Panc1 (cell line): ENCODE measurements at regions not wholly inside any gene's neighbourhood (a gene's known extent, or its start where the extent isn't known, plus 50 kb on each side); places are given as distances from the start of the nearest gene placed in this dataset.

Experiments
- ATAC-seq: fragments of 200-7000 bp; cut with Tn5 transposase; 2 replicates; pipeline ENCODE4 v1.9.1; 2020; ENCODE audit warnings: mild to moderate bottlenecking, moderate library complexity
- BruUV-seq: library from RNA; stranded (reverse); fragments of 400-500 nt; replicated peaks from 2 replicates; lab custom pipeline; 2021; lab: Mats Ljungman, UMichigan
- CTCF ChIA-PET: fragments of 300-600 bp; sonication (Branson Sonifier 250); formaldehyde crosslinking; loops from one replicate; lab custom pipeline; 2022; ENCODE audit warnings: antibody characterized with exemption; lab: Charles Lee
- POLR2A ChIA-PET: fragments of 300-600 bp; sonication (Branson Sonifier 250); formaldehyde crosslinking; loops from one replicate; lab custom pipeline; 2022; ENCODE audit warnings: antibody characterized with exemption; lab: Charles Lee
- DNase-seq: peaks from one replicate; pipeline ENCODE4 v3.0.0-alpha.2; 2010; ENCODE audit warnings: low read depth, low spot score
- H3K27ac ChIP-seq: 2 replicates; pipeline ENCODE4 v1.5.1; 2011; ENCODE audit warnings: mild to moderate bottlenecking, low read length, inconsistent platforms
- H3K27me3 ChIP-seq: fragments of 200-500 bp; sonication (Bioruptor generic); 2 replicates; pipeline ENCODE4 v1.6.0; 2014; ENCODE audit warnings: low read length, inconsistent platforms; ENCODE audit not compliant: control insufficient read depth, insufficient read depth
- H3K36me3 ChIP-seq: fragments of 200-500 bp; sonication (Bioruptor generic); 2 replicates; pipeline ENCODE4 v1.5.1; 2014; ENCODE audit warnings: inconsistent platforms, mild to moderate bottlenecking, low read length, moderate library complexity; ENCODE audit not compliant: control insufficient read depth, insufficient read depth
- H3K4me1 ChIP-seq: 2 replicates; pipeline ENCODE4 v1.5.1; 2011; ENCODE audit warnings: inconsistent platforms, mild to moderate bottlenecking, low read length, moderate library complexity; ENCODE audit not compliant: control insufficient read depth, insufficient read depth
- H3K4me3 ChIP-seq, 2 experiments: 2 replicates each; pipeline ENCODE4 v1.5.1; 2011 to 2012; ENCODE audit warnings: low read depth in 2 of 2, low read length in 2 of 2, mild to moderate bottlenecking in 2 of 2, inconsistent platforms in 1 of 2, moderate library complexity in 1 of 2
- H3K9me3 ChIP-seq: fragments of 200-500 bp; sonication (Bioruptor generic); 2 replicates; pipeline ENCODE4 v1.5.1; 2014; ENCODE audit warnings: low read depth, mild to moderate bottlenecking, inconsistent platforms, low read length, moderate library complexity; ENCODE audit not compliant: control insufficient read depth, insufficient read depth
- CTCF ChIP-seq: fragments of 450-650 bp; IDR thresholded peaks from 2 replicates; pipeline ENCODE4 v1.5.1; 2017; ENCODE audit warnings: mild to moderate bottlenecking
- POLR2AphosphoS5 ChIP-seq: IDR thresholded peaks from 2 replicates; pipeline ENCODE4 v1.6.1; 2012; ENCODE audit warnings: mild to moderate bottlenecking, low read depth, low read length, moderate library complexity
- REST ChIP-seq, 2 experiments: IDR thresholded peaks; 2 replicates each; pipeline ENCODE4 v1.6.1; 2011 to 2012; ENCODE audit warnings: low read depth in 2 of 2, control low read depth in 1 of 2, low read length in 1 of 2, mild to moderate bottlenecking in 1 of 2, moderate library complexity in 1 of 2; ENCODE audit not compliant: insufficient read depth in 1 of 2
- SIN3A ChIP-seq: IDR thresholded peaks from 2 replicates; pipeline ENCODE4 v1.6.1; 2012; ENCODE audit warnings: low read depth, mild to moderate bottlenecking, low read length, moderate library complexity, borderline replicate concordance; ENCODE audit not compliant: insufficient read depth
- TCF7L2 ChIP-seq: IDR thresholded peaks from 2 replicates; pipeline ENCODE4 v1.6.1; 2011; ENCODE audit warnings: mild to moderate bottlenecking, low read depth, low read length, inconsistent platforms
- in situ Hi-C: cut with HindIII; loops from 2 replicates; pipeline ENCODE4 v1.10.0; 2016; ENCODE audit warnings: low sequenced_read_pairs, low pct_unique_long_range_greater_than_20kb
- intact Hi-C: fragments of 100-400 bp; cut with micrococcal nuclease; formaldehyde crosslinking; loops from one replicate; pipeline ENCODE4 v1.10.0; 2022; ENCODE audit not compliant: unreplicated experiment

DNA sequence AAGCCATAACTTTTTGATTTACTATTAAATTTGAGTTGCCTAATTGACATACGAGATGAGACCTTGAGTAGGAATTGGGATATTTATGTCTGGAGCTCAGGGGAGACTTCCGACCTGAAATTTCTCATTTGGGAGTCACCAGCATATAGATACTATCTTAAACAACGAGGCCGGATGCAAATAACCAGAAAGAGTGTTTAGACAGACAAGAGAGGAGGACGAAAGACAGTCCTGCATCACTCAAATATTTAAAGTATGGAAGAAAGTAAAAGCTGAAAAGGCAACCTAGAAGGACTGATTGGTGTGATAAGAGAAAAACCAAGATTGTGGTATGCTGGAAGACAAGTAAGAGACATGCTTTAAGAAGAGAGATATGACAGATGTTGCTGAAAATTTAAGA, 675.0 kb upstream of the NUDT12 start:
- Histone ChIP-seq H3K27me3 (no peaks in the 10 kb centered on the region), H3K4me1 (no peaks in the 10 kb centered on the region), H3K36me3 (no peaks in the 10 kb centered on the region), H3K9me3 (no peaks in the 10 kb centered on the region), H3K27ac (no peak overlapping the region), H3K4me3 (no peak overlapping the region)
- DNase-seq (no peak), ATAC-seq (no peak)
- no peak for TF ChIP-seq POLR2AphosphoS5
- no peak for TF ChIP-seq CTCF
- TF ChIP-seq SIN3A: no peak
- TF ChIP-seq REST (IDR thresholded peaks at IDR 0.05; ENCODE audit: insufficient read depth in 1 of 2, low read depth in 2 of 2, low read length in 1 of 2): no peak
- TF ChIP-seq TCF7L2: no peak
- intact Hi-C loops: no loop called here
- in situ Hi-C loops: no loop called here
- ChIA-PET POLR2A (interaction anchor here (0.6 kb wide), 1 partner anchor 195 kb away, joined by 3 read pairs; no protein-coding TSS in a partner anchor), CTCF (no interaction called here)
- BruUV-seq: no TSS peak

- Histone ChIP-seq H3K36me3 (no peaks in the 10 kb centered on the region), H3K27ac (no peak overlapping the region), H3K4me1 (no peaks in the 10 kb centered on the region), H3K4me3 (no peak overlapping the region), H3K27me3 (no peaks in the 10 kb centered on the region), H3K9me3 (no peaks in the 10 kb centered on the region)
- ChIA-PET POLR2A (interaction anchor here (0.5 kb wide), 1 partner anchor 189 kb away, joined by 3 read pairs; no protein-coding TSS in a partner anchor), CTCF (no interaction called here)
- no TSS peak for BruUV-seq
- TF ChIP-seq SIN3A (no peak), CTCF (no peak), POLR2AphosphoS5 (no peak)
- no peak for ATAC-seq
- DNase-seq: no peak
- intact Hi-C loops: no loop called here
- in situ Hi-C loops: no loop called here
These were observed 661.5 kb upstream of the NUDT12 start for GRCh38 chr5:104223885-104224773.
